ENCODE measurements at regions not wholly inside any gene's neighbourhood (a gene's known extent, or its start where the extent isn't known, plus 50 kb on each side); places are given as distances from the start of the nearest gene placed in this dataset.

DNA sequence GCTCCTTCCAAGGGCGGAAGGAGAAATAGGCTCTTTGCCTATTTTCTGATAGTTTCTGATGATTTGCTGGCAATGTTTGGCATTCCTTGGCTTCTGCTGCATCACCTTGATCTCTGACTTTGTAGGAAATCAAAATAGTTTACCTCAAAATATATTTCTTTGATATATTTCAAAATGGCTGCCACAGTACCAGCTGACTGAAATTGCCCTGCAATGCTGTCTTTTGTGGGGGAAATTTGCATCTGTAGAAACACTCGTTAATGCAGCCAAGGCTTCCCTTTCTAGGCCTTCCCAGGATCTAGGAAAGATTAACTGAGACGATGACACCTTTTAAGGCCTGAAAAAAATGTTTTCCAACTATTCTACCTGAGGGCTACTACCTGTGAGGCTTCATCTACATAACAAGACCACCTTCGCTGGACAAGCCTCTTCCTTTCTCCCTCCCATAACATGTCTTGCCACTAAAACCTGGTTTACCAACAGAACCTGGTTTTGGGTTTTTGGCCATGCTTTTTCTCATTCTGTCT lies 212.8 kb upstream of the SSTR1 start:
- TF ChIP-seq, protein P1, sequence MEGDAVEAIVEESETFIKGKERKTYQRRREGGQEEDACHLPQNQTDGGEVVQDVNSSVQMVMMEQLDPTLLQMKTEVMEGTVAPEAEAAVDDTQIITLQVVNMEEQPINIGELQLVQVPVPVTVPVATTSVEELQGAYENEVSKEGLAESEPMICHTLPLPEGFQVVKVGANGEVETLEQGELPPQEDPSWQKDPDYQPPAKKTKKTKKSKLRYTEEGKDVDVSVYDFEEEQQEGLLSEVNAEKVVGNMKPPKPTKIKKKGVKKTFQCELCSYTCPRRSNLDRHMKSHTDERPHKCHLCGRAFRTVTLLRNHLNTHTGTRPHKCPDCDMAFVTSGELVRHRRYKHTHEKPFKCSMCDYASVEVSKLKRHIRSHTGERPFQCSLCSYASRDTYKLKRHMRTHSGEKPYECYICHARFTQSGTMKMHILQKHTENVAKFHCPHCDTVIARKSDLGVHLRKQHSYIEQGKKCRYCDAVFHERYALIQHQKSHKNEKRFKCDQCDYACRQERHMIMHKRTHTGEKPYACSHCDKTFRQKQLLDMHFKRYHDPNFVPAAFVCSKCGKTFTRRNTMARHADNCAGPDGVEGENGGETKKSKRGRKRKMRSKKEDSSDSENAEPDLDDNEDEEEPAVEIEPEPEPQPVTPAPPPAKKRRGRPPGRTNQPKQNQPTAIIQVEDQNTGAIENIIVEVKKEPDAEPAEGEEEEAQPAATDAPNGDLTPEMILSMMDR (IDR thresholded peaks at IDR 0.05): no peak
- TF ChIP-seq POLR2A (IDR thresholded peaks at IDR 0.05) (no peak), POLR2AphosphoS5 (IDR thresholded peaks at IDR 0.05) (no peak), EP300 (IDR thresholded peaks at IDR 0.05) (no peak)
- Histone ChIP-seq H3K27me3 (no peaks in the 10 kb centered on the region), H3K9me3 (no peaks in the 10 kb centered on the region), H3K4me3 (no peak overlapping the region), H3K4me1 (no peaks in the 10 kb centered on the region), H3K27ac (no peak overlapping the region), H3K36me3 (no peaks in the 10 kb centered on the region)
- DNase-seq (ENCODE audit: low spot score in 2 of 2): no peak
- 75% methylated on average over 4 of the region's 4 CpGs for WGBS

DNA sequence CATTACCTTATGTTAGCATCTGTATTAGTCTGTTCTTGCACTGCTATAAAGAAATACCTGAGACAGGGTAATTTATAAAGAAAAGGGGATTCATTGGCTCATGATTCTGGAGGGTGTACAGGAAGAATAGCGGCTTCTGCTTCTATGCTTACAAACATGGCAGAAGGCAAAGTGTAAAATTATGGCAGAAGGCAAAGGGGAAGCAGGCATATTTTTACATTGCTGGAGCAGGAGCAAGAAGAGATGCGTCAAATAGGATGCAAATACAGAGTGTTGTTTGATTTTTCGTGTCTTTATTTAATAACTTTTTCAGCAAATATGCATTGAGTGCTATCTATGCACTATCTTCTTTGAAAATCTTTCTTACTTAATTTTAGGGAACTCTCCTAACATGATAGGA lies 210.7 kb upstream of the SSTR1 start:
- no peak for DNase-seq (ENCODE audit: low spot score in 2 of 2)
- H3K4me1 ChIP-seq: no peaks in the 10 kb centered on the region
- TF ChIP-seq, protein P1 (IDR thresholded peaks at IDR 0.05): no peak
- no peak for TF ChIP-seq EP300 (IDR thresholded peaks at IDR 0.05)
- no peak for TF ChIP-seq POLR2A (IDR thresholded peaks at IDR 0.05)
- TF ChIP-seq POLR2AphosphoS5 (IDR thresholded peaks at IDR 0.05): no peak
- 92% methylated on average over 3 of the region's 3 CpGs for WGBS
- no peaks in the 10 kb centered on the region for H3K27me3 ChIP-seq
- no peak overlapping the region for H3K4me3 ChIP-seq
- H3K9me3 ChIP-seq: no peaks in the 10 kb centered on the region
- H3K36me3 ChIP-seq: no peaks in the 10 kb centered on the region
- H3K27ac ChIP-seq: no peak overlapping the region

DNA sequence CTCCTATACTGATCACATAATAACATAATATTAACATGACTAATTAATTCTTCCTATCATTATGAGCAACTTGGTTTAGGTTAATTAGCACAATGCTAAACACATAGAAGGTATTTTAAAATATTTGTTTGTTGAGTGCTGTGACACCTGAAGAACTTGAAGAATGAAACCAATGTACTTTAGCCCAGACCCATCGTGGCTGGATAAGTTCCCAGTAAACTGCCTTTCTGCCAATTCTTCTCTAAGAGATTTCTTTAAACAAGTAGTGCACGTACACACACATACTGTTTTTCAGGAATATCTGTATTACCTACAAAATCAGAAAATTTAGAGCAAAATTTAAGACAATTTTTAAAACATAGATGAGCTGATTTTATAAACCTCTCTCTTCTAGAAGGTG lies 207.4 kb upstream of the SSTR1 start:
- Histone ChIP-seq H3K9me3 (no peaks in the 10 kb centered on the region), H3K27me3 (no peaks in the 10 kb centered on the region), H3K4me1 (no peaks in the 10 kb centered on the region), H3K36me3 (no peaks in the 10 kb centered on the region), H3K27ac (no peak overlapping the region), H3K4me3 (no peak overlapping the region)
- TF ChIP-seq EP300 (IDR thresholded peaks at IDR 0.05) (no peak), POLR2AphosphoS5 (IDR thresholded peaks at IDR 0.05) (no peak), POLR2A (IDR thresholded peaks at IDR 0.05) (no peak)
- TF ChIP-seq, protein P1 (IDR thresholded peaks at IDR 0.05): no peak
- WGBS: 51% methylated on average over 2 of the region's 2 CpGs
- no peak for DNase-seq (ENCODE audit: low spot score in 2 of 2)

DNA sequence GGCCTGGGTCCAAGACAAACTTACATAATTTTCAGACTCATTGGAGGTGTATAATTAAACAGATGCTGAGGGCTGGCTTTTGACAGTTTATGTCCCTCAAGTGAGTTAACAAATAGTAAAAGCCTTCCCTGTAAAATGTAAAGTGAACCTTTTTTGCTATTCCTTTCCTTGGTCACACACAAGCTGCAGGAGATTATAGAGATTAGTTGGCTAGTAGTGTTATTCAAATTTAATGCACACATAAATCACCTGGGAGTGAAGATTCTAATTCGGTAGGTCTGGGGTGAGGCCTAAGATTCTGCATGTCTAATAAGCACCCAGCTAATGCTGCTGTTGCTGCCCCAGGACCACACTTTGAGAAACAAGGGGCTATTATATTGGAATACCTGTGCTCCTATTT lies 206.2 kb upstream of the SSTR1 start:
- 38% methylated on average over 1 of the region's 1 CpG for WGBS
- TF ChIP-seq POLR2AphosphoS5 (IDR thresholded peaks at IDR 0.05) (no peak), POLR2A (IDR thresholded peaks at IDR 0.05) (no peak), EP300 (IDR thresholded peaks at IDR 0.05) (no peak)
- TF ChIP-seq, protein P1 (IDR thresholded peaks at IDR 0.05): no peak
- Histone ChIP-seq H3K36me3 (no peaks in the 10 kb centered on the region), H3K27me3 (no peaks in the 10 kb centered on the region), H3K4me3 (no peak overlapping the region), H3K4me1 (no peaks in the 10 kb centered on the region), H3K9me3 (no peaks in the 10 kb centered on the region), H3K27ac (no peak overlapping the region)
- DNase-seq (ENCODE audit: low spot score in 2 of 2): no peak

DNA sequence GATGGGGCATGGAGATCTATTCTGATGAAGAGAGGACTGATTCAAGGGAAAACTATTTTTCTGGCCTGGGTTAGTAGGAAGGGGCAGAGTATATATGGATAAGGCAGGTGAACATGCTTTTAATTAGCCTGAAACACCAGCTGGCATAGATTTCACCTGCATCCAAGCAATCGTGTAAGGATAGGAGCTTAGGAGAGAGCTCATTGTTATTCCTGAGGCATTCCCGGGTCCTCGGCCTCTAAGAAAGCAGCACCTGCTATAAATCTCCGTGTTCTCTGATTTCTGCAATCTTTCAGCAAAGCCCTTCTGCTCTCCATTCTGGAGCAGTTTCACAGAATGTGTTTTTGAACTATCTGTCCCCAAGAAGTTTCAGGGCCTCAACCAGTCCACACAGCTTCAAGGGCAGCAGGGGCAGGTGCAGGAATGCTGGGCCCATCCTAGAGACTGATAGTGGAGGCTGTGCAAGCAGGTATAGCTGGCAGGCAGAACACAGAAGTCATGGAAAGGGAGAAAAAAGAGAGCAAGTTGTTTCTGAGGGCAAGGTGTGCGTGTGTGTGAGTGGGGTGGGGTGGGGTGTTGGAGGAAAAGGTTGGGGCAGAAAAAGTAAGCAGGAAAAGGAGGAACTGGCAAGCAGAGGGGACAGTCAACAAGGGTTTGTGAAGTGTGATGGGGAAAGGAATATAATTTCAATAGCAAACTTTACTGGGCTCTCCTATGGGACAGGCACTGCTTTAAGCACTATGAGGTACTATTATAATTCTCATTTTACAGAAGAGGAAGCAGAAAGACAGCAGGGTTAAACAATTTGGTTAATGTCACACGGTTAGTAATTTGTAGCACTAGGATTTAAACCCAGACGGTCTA lies 203.7 kb upstream of the SSTR1 start:
- Histone ChIP-seq H3K36me3 (no peaks in the 10 kb centered on the region), H3K27me3 (no peaks in the 10 kb centered on the region), H3K27ac (no peak overlapping the region), H3K4me1 (no peaks in the 10 kb centered on the region), H3K4me3 (no peak overlapping the region), H3K9me3 (no peaks in the 10 kb centered on the region)
- 77% methylated on average over 7 of the region's 7 CpGs for WGBS
- DNase-seq (ENCODE audit: low spot score in 2 of 2): no peak
- TF ChIP-seq EP300 (IDR thresholded peaks at IDR 0.05) (no peak), POLR2A (IDR thresholded peaks at IDR 0.05) (no peak), POLR2AphosphoS5 (IDR thresholded peaks at IDR 0.05) (no peak)
- TF ChIP-seq, protein P1 (IDR thresholded peaks at IDR 0.05): no peak
